PC-9 (cell line): ENCODE measurements at regions not wholly inside any gene's neighbourhood (a gene's known extent, or its start where the extent isn't known, plus 50 kb on each side); places are given as distances from the start of the nearest gene placed in this dataset.

Experiments
- BruUV-seq: library from RNA; stranded (reverse); fragments of 400-500 nt; replicated peaks from 2 replicates; lab custom pipeline; 2021; lab: Mats Ljungman, UMichigan
- CTCF ChIA-PET: fragments of 300-600 bp; sonication (Branson Sonifier 250); formaldehyde crosslinking; loops from one replicate; lab custom pipeline; 2022; ENCODE audit warnings: antibody characterized with exemption; lab: Charles Lee
- POLR2A ChIA-PET: fragments of 300-600 bp; sonication (Branson Sonifier 250); formaldehyde crosslinking; loops from one replicate; lab custom pipeline; 2022; ENCODE audit warnings: antibody characterized with exemption; ENCODE audit not compliant: unreplicated experiment; lab: Charles Lee
- DNase-seq, 2 experiments: peaks; one replicate each; pipeline versions ENCODE4 v3.0.0 to v3.0.0-alpha.2; 2015 to 2022; ENCODE audit warnings: mixed read lengths in 1 of 2
- H2AFZ ChIP-seq: fragments of 200-600 bp; sonication (generic); 2 replicates; pipeline ENCODE4 v1.8.1; 2017; ENCODE audit warnings: antibody characterized with exemption
- H3F3A ChIP-seq: fragments of 200-600 bp; sonication (generic); 2 replicates; pipeline ENCODE4 v1.8.1; 2017; ENCODE audit warnings: antibody characterized with exemption, mild to moderate bottlenecking, low read depth; ENCODE audit not compliant: insufficient read depth
- H3K27ac ChIP-seq: fragments of 200-600 bp; sonication (generic); 2 replicates; pipeline ENCODE4 v1.6.1; 2016; ENCODE audit warnings: mixed run types
- H3K27me3 ChIP-seq: fragments of 200-600 bp; sonication (generic); 2 replicates; pipeline ENCODE4 v1.6.1; 2016; ENCODE audit warnings: low read depth, mixed run types; ENCODE audit not compliant: insufficient read depth
- H3K36me3 ChIP-seq: fragments of 200-600 bp; sonication (generic); 2 replicates; pipeline ENCODE4 v1.6.1; 2016; ENCODE audit warnings: low read depth, mixed run types
- H3K4me1 ChIP-seq: fragments of 200-600 bp; sonication (generic); replicated peaks from 2 replicates; pipeline ENCODE4 v1.6.1; 2016; ENCODE audit warnings: mixed run types; ENCODE audit not compliant: insufficient read depth
- H3K4me2 ChIP-seq: fragments of 200-600 bp; sonication (generic); 2 replicates; pipeline ENCODE4 v1.6.1; 2017; ENCODE audit warnings: mixed run types
- H3K4me3 ChIP-seq: fragments of 200-600 bp; sonication (generic); 2 replicates; pipeline ENCODE4 v1.6.1; 2016; ENCODE audit warnings: mixed run types
- H3K79me2 ChIP-seq: fragments of 200-600 bp; sonication (generic); 2 replicates; pipeline ENCODE4 v1.6.1; 2017; ENCODE audit warnings: low read depth, mixed run types
- H3K9me2 ChIP-seq: fragments of 200-600 bp; sonication (generic); 2 replicates; pipeline ENCODE4 v1.8.1; 2017; ENCODE audit warnings: mild to moderate bottlenecking; ENCODE audit not compliant: insufficient read depth
- H3K9me3 ChIP-seq: fragments of 200-600 bp; sonication (generic); 2 replicates; pipeline ENCODE4 v1.8.1; 2016; ENCODE audit warnings: low read depth; ENCODE audit not compliant: insufficient read depth
- H4K20me1 ChIP-seq: fragments of 200-600 bp; sonication (generic); 2 replicates; pipeline ENCODE4 v1.8.1; 2017; ENCODE audit not compliant: insufficient read depth
- EZH2 ChIP-seq: fragments of 200-600 bp; sonication (generic); IDR thresholded peaks from 2 replicates; pipeline ENCODE4 v1.8.0; 2017; ENCODE audit warnings: antibody characterized with exemption, low read depth
- intact Hi-C: fragments of 100-400 bp; cut with micrococcal nuclease; formaldehyde crosslinking; loops from one replicate; pipeline ENCODE4 v1.10.0; 2022; ENCODE audit not compliant: unreplicated experiment
- TF ChIP-seq, protein P1 (sequence below): fragments of 200-600 bp; sonication (generic); conservative IDR thresholded peaks from 2 replicates; pipeline ENCODE4 v1.6.1; 2017; ENCODE audit warnings: mixed run types, antibody characterized with exemption, mild to moderate bottlenecking, moderate library complexity

DNA sequence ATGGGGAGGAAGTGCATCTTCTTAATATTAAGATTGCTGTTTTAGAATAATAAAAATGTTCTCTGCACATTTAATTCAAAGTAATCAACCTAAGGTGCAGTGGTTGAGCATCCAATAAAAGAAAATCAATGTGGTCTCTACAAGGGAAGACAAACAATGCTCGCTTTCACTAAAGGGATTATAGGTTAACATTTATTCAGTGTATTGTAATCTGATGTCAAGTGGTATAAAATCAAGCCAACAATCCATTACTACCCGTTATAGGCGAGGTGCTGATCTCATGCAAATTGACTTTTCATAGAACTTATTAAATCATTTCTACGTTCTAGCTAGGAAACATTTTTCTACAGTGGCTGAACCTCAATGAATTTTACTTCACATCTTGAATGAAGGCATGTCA is 773.9 kb downstream of the NR2F1-AS1 start:
- Histone ChIP-seq H3K27me3 (no peaks in the 10 kb centered on the region), H3K79me2 (no peaks in the 10 kb centered on the region), H2AFZ (no peak overlapping the region), H3K4me3 (no peak overlapping the region), H3K4me1 (no peaks in the 10 kb centered on the region), H3K4me2 (no peak overlapping the region), H3K9me2 (no peaks in the 10 kb centered on the region), H4K20me1 (no peaks in the 10 kb centered on the region), H3K9me3 (no peaks in the 10 kb centered on the region; the same call in 1 of the 2 replicates), H3F3A (no peaks in the 10 kb centered on the region), H3K27ac (no peak overlapping the region), H3K36me3 (no peaks in the 10 kb centered on the region)
- TF ChIP-seq EZH2 = no peak
- TF ChIP-seq, protein P1, sequence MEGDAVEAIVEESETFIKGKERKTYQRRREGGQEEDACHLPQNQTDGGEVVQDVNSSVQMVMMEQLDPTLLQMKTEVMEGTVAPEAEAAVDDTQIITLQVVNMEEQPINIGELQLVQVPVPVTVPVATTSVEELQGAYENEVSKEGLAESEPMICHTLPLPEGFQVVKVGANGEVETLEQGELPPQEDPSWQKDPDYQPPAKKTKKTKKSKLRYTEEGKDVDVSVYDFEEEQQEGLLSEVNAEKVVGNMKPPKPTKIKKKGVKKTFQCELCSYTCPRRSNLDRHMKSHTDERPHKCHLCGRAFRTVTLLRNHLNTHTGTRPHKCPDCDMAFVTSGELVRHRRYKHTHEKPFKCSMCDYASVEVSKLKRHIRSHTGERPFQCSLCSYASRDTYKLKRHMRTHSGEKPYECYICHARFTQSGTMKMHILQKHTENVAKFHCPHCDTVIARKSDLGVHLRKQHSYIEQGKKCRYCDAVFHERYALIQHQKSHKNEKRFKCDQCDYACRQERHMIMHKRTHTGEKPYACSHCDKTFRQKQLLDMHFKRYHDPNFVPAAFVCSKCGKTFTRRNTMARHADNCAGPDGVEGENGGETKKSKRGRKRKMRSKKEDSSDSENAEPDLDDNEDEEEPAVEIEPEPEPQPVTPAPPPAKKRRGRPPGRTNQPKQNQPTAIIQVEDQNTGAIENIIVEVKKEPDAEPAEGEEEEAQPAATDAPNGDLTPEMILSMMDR = no peak
- no peak for DNase-seq
- intact Hi-C loops = no loop called here
- POLR2A ChIA-PET = no interaction called here
- CTCF ChIA-PET = no interaction called here
- no TSS peak for BruUV-seq

DNA sequence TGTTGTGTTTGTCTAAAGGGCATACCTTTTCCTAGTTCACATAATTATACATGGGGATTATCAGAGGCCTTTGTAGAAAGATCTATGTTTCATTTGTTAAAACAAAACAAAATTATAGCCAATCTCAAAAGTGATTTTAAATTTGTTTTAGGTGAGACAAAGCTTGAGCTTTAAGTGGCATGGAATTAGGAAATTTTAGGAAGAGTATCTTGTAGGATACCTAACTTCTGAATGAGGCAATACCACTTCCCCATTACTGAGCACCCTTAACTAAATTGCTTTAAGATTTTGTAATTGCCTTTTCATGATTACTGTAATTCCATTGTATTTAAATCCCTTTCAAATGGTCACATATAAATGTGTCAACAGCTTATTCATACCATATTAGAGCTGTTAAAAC is 775.6 kb downstream of the NR2F1-AS1 start:
- Histone ChIP-seq H3K36me3 (no peaks in the 10 kb centered on the region), H3K27ac (no peak overlapping the region), H3K79me2 (no peaks in the 10 kb centered on the region), H4K20me1 (no peaks in the 10 kb centered on the region), H3K9me3 (no peaks in the 10 kb centered on the region; the same call in 1 of the 2 replicates), H3K27me3 (no peaks in the 10 kb centered on the region), H3K9me2 (no peaks in the 10 kb centered on the region), H3K4me1 (no peaks in the 10 kb centered on the region), H3F3A (no peaks in the 10 kb centered on the region), H3K4me2 (no peak overlapping the region), H3K4me3 (no peak overlapping the region), H2AFZ (no peak overlapping the region)
- ChIA-PET POLR2A (no interaction called here), CTCF (no interaction called here)
- DNase-seq = no peak
- intact Hi-C loops = no loop called here
- BruUV-seq = no TSS peak
- no peak for TF ChIP-seq EZH2
- TF ChIP-seq, protein P1 = no peak

DNA sequence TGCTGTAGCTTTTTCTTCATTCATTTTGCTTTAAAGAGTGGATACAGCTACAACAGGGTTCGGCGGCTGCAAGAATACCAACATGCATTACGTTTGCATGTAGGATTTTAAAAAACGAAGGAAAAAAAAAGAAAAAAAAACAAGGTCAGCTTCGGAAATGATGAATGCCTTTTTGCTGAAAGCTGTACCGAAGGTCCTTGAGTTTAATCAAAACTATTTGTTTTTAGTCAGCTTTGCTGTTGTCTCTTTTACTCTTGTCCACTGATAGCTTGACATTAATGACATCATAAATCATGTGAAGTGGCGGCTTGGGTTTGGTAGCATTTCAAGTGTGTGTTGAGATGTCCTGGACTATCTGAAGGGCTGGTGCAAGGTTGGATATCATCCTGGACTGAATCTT is 779.1 kb downstream of the NR2F1-AS1 start:
- intact Hi-C loops = no loop called here
- Histone ChIP-seq H3K4me2 (no peak overlapping the region), H3K27ac (no peak overlapping the region)

More for the DNA sequence above, 779.1 kb downstream of the NR2F1-AS1 start:
- Histone ChIP-seq H4K20me1 (no peaks in the 10 kb centered on the region), H3F3A (no peaks in the 10 kb centered on the region), H3K9me3 (peaks cover 2% of the 10 kb centered on the region; the same call in 1 of the 2 replicates), H3K79me2 (no peaks in the 10 kb centered on the region), H2AFZ (no peak overlapping the region), H3K4me1 (no peaks in the 10 kb centered on the region), H3K36me3 (no peaks in the 10 kb centered on the region), H3K27me3 (no peaks in the 10 kb centered on the region), H3K9me2 (no peaks in the 10 kb centered on the region; the same call in 1 of the 2 replicates), H3K4me3 (no peak overlapping the region)
- TF ChIP-seq EZH2 = no peak
- TF ChIP-seq, protein P1 = no peak
- ChIA-PET POLR2A (no interaction called here), CTCF (no interaction called here)
- no peak for DNase-seq
- no TSS peak for BruUV-seq
